ENCODE measurements at regions not wholly inside any gene's neighbourhood (a gene's known extent, or its start where the extent isn't known, plus 50 kb on each side); places are given as distances from the start of the nearest gene placed in this dataset.

- no peak for TF ChIP-seq CTCF (IDR thresholded peaks at IDR 0.05)
- no peak for TF ChIP-seq POLR2A (IDR thresholded peaks at IDR 0.05)
These were observed 695.6 kb upstream of the FAM241A start for GRCh38 chr4:111449657-111450056.

Data from suprapubic skin (tissue), 3 donors.